Heart right ventricle (tissue), 16 donors: ENCODE measurements at regions not wholly inside any gene's neighbourhood (a gene's known extent, or its start where the extent isn't known, plus 50 kb on each side); places are given as distances from the start of the nearest gene placed in this dataset.

Source experiments
- ATAC-seq, 8 donors: fragments of 200-7000 bp; cut with Tn5 transposase; one replicate each; pipeline ENCODE4 v1.9.1; 2020; ENCODE audit warnings: mild to moderate bottlenecking in 8 of 8, moderate library complexity in 8 of 8, moderate number of reproducible peaks in 1 of 8
- DNase-seq, 2 donors: peaks; one replicate each; pipeline ENCODE4 v3.0.0-alpha.2; 2020
- H3K27ac ChIP-seq, 10 donors: fragments of 200-600 bp; sonication (generic) in 2 of 10; one replicate each; pipeline versions ENCODE4 v1.5.0 to v1.8.0; 2020 to 2022; ENCODE audit warnings: mild to moderate bottlenecking in 3 of 10
- H3K27me3 ChIP-seq, 7 donors: fragments of 200-600 bp; one replicate each; pipeline ENCODE4 v1.8.0; 2021 to 2022; ENCODE audit warnings: mild to moderate bottlenecking in 2 of 7
- H3K36me3 ChIP-seq, 9 donors: fragments of 200-600 bp; sonication (generic) in 1 of 9; one replicate each; pipeline versions ENCODE4 v1.5.0 to v1.8.0; 2020 to 2022; ENCODE audit warnings: mild to moderate bottlenecking in 2 of 9
- H3K4me1 ChIP-seq, 9 donors: fragments of 200-600 bp; sonication (generic) in 1 of 9; one replicate each; pipeline versions ENCODE4 v1.5.0 to v1.8.0; 2020 to 2022; ENCODE audit warnings: mild to moderate bottlenecking in 4 of 9
- H3K4me3 ChIP-seq, 10 donors: fragments of 200-600 bp; sonication (generic) in 2 of 10; one replicate each; pipeline versions ENCODE4 v1.5.0 to v1.8.0; 2020 to 2022; ENCODE audit warnings: mild to moderate bottlenecking in 7 of 10, moderate library complexity in 2 of 10
- H3K9me3 ChIP-seq, 11 donors: fragments of 200-600 bp in 10 of 11; sonication (generic) in 2 of 11; one replicate each; pipeline versions ENCODE4 v1.5.0 to v1.8.0; 2013 to 2022; ENCODE audit warnings: mild to moderate bottlenecking in 2 of 11, control low read depth in 1 of 11, moderate library complexity in 1 of 11
- WGBS, 2 donors: extraction: QIAGEN DNeasy Blood & Tissue Kit; methylation state at CpG; one replicate each; pipeline ENCODE4 v1.1.7; 2013; ENCODE audit warnings: inconsistent platforms in 1 of 2; 5-methylcytosine and 5-hydroxymethylcytosine counted together
- intact Hi-C, 10 donors: fragments of 100-400 bp; cut with DNase I; formaldehyde crosslinking; loops; one replicate each; pipeline versions ENCODE4 v1.11.1 to v1.14.2; 2022
- TF ChIP-seq, protein P1 (sequence below), 9 donors: fragments of 200-600 bp; sonication (generic) in 2 of 9; IDR thresholded peaks; one replicate each; pipeline versions ENCODE4 v1.5.0 to v1.8.0; 2021 to 2022; ENCODE audit warnings: antibody characterized with exemption in 9 of 9, mild to moderate bottlenecking in 5 of 9, moderate library complexity in 1 of 9
- donor health status: Arrhythmogenic right ventricular cardiomyopathy.
- donor health status: ischemic (EF 13 %, LVEDD 7.1; RV severe dilation, severe dysfunction).
- donor health status: healthy with polysubstance abuse.
- donor health status: DM: no; HTN: yes; CAD: no.
- donor health status: DM: no; HTN: no; CAD: no.
- donor health status: ischemic (EF 25% LVEDD 6.9; RV normal size, moderate dysfunction).
- donor health status: ischemic (EF 25% LVEDD 5.7; RV mildly dilated, moderate dysfunction).
- donor health status: healthy.
- donor health status: DM: yes; HTN: yes; CAD: no.
- donor health status: Ischemic cardiomyopathy.
- donor health status: ischemic (EF 35%, LVEDD 5.7; RV mildly dilated, moderate dysfunction).
- donor health status: nonischemic (EF 11% LVEDD 7.7; RV severe dilation, severe dysfunction).
- donor health status: DM: yes; HTN: yes; CAD: no.
- donor health status: PGD.
- donor health status: ischemic (EF 29% LVEDD 5.4; RV normal size, mild dysfunction).
- donor health status: nonischemic (EF 23%, LVEDD 6.1; RV moderate dilation, normal function).

GRCh38 chr2:128681507-128681906, 362.8 kb upstream of the HS6ST1 start:
- intact Hi-C loops = no loop called here
- Histone ChIP-seq H3K27ac (no peak overlapping the region), H3K9me3 (no peaks in the 10 kb centered on the region), H3K27me3 (peaks cover 0 to 7% (median 0%) of the 10 kb centered on the region in 7 donors), H3K4me3 (no peak overlapping the region), H3K36me3 (no peaks in the 10 kb centered on the region), H3K4me1 (peaks cover 0 to 8% (median 0%) of the 10 kb centered on the region in 9 donors)
- TF ChIP-seq, protein P1, sequence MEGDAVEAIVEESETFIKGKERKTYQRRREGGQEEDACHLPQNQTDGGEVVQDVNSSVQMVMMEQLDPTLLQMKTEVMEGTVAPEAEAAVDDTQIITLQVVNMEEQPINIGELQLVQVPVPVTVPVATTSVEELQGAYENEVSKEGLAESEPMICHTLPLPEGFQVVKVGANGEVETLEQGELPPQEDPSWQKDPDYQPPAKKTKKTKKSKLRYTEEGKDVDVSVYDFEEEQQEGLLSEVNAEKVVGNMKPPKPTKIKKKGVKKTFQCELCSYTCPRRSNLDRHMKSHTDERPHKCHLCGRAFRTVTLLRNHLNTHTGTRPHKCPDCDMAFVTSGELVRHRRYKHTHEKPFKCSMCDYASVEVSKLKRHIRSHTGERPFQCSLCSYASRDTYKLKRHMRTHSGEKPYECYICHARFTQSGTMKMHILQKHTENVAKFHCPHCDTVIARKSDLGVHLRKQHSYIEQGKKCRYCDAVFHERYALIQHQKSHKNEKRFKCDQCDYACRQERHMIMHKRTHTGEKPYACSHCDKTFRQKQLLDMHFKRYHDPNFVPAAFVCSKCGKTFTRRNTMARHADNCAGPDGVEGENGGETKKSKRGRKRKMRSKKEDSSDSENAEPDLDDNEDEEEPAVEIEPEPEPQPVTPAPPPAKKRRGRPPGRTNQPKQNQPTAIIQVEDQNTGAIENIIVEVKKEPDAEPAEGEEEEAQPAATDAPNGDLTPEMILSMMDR (IDR thresholded peaks at IDR 0.05) = no peak
- DNase-seq = no peak
- 71 to 73% methylated on average over 5 of the region's 5 CpGs for WGBS, 2 donors
- ATAC-seq = no peak

- WGBS, 2 donors = 91 to 93% methylated on average over 7 of the region's 7 CpGs
- TF ChIP-seq, protein P1 (IDR thresholded peaks at IDR 0.05) = no peak
- intact Hi-C loops = no loop called here
- Histone ChIP-seq H3K4me3 (no peak overlapping the region), H3K27ac (no peak overlapping the region), H3K27me3 (peaks cover 0 to 7% (median 0%) of the 10 kb centered on the region in 7 donors), H3K9me3 (no peaks in the 10 kb centered on the region), H3K4me1 (peaks cover 0 to 12% (median 0%) of the 10 kb centered on the region in 9 donors), H3K36me3 (no peaks in the 10 kb centered on the region)
- ATAC-seq (no peak), DNase-seq (no peak)
Observed at GRCh38 chr2:128682266-128682665, 363.6 kb upstream of the HS6ST1 start.

GRCh38 chr2:128682729-128683284, 364.1 kb upstream of the HS6ST1 start:
- H3K27me3 ChIP-seq = peaks cover 0 to 7% (median 0%) of the 10 kb centered on the region in 7 donors
- DNase-seq (no peak), ATAC-seq (no peak)
- H3K27ac ChIP-seq = no peak overlapping the region
- TF ChIP-seq, protein P1 (IDR thresholded peaks at IDR 0.05) = no peak
- H3K9me3 ChIP-seq = no peaks in the 10 kb centered on the region
- no peaks in the 10 kb centered on the region for H3K36me3 ChIP-seq
- H3K4me3 ChIP-seq = no peak overlapping the region
- intact Hi-C loops = no loop called here
- 93 to 96% methylated on average over 13 of the region's 13 CpGs for WGBS, 2 donors
- H3K4me1 ChIP-seq = peaks cover 0 to 12% (median 0%) of the 10 kb centered on the region in 9 donors

DNA sequence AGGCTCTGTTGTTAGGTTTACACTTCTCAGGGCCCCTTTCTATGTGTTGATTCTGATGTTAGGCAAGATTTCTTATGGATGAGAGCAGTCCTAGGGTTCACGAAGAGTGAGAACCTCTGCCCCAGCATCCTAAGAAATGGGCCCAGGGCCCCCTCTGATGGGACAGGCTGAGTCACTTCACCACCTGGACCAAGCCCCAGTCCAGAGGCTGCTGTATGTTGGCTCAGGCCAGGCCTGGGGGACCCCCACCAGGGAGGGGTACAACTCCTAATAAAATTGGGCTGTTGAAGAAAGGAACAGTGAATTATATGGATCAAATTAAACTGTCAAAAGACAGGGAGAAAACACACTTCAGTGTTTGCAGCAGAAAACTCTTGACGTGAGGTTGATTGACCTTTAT, 365.9 kb upstream of the HS6ST1 start:
- Histone ChIP-seq H3K4me1 (peaks cover 0 to 12% (median 0%) of the 10 kb centered on the region in 9 donors), H3K36me3 (no peaks in the 10 kb centered on the region), H3K4me3 (no peak overlapping the region), H3K27ac (no peak overlapping the region), H3K9me3 (no peaks in the 10 kb centered on the region), H3K27me3 (peaks cover 0 to 7% (median 0%) of the 10 kb centered on the region in 7 donors)
- no peak for DNase-seq
- ATAC-seq = no peak
- 94 to 95% methylated on average over 2 of the region's 2 CpGs for WGBS, 2 donors
- TF ChIP-seq, protein P1 (IDR thresholded peaks at IDR 0.05) = no peak
- intact Hi-C loops = no loop called here
